NCI-H524 treated with DMSO at 0.1 percent for 48 hours (cell line): ENCODE measurements at regions not wholly inside any gene's neighbourhood (a gene's known extent, or its start where the extent isn't known, plus 50 kb on each side); places are given as distances from the start of the nearest gene placed in this dataset.

Experiments
- DNase-seq: peaks from one replicate; lab custom pipeline; 2025; lab: John Stamatoyannopoulos, UW

- DNase-seq = no peak
Measured at GRCh38 chr20:50376888-50377459, 133.2 kb upstream of the PTPN1 start.

GRCh38 chr20:50378170-50379000, 131.8 kb upstream of the PTPN1 start:
- no peak for DNase-seq

GRCh38 chr20:50379049-50379990, 130.9 kb upstream of the PTPN1 start:
- no peak for DNase-seq

GRCh38 chr20:50379991-50380696, 130.0 kb upstream of the PTPN1 start:
- DNase-seq = no peak

- DNase-seq = no peak
Measured at GRCh38 chr20:50380697-50381040, 129.5 kb upstream of the PTPN1 start.

- no peak for DNase-seq
Measured at GRCh38 chr20:50381075-50381732, 129.0 kb upstream of the PTPN1 start.

GRCh38 chr20:50381771-50382593, 128.2 kb upstream of the PTPN1 start:
- no peak for DNase-seq

GRCh38 chr20:50385733-50386640, 124.2 kb upstream of the PTPN1 start:
- no peak for DNase-seq

GRCh38 chr20:50386641-50386960, 123.6 kb upstream of the PTPN1 start:
- no peak for DNase-seq

- DNase-seq = no peak
Measured at GRCh38 chr20:50387218-50387995, 122.8 kb upstream of the PTPN1 start.

GRCh38 chr20:50387996-50388332, 122.2 kb upstream of the PTPN1 start:
- DNase-seq = no peak

GRCh38 chr20:50388733-50389437, 121.3 kb upstream of the PTPN1 start:
- no peak for DNase-seq

- DNase-seq = no peak
Measured at GRCh38 chr20:50389438-50389807, 120.8 kb upstream of the PTPN1 start.

GRCh38 chr20:50389808-50390684, 120.1 kb upstream of the PTPN1 start:
- no peak for DNase-seq

- no peak for DNase-seq
Measured at GRCh38 chr20:50390685-50391443, 119.3 kb upstream of the PTPN1 start.

- no peak for DNase-seq
Measured at GRCh38 chr20:50391444-50392137, 118.6 kb upstream of the PTPN1 start.
